Islet of Langerhans (tissue), 1 donor: ENCODE measurements at regions not wholly inside any gene's neighbourhood (a gene's known extent, or its start where the extent isn't known, plus 50 kb on each side); places are given as distances from the start of the nearest gene placed in this dataset.
A peak's percentile ranks its signal among the peaks of the same experiment; 100 is the strongest.
"Not testable (repeated sequence)": the region's sequence is repeated elsewhere in the genome, so short reads cannot be mapped to it uniquely, and the experiment has no call there.

Experiments used
- FAIRE-seq: peaks from one replicate; lab custom pipeline; 2011; peaks lifted over from hg19 to GRCh38; lab: Jason Lieb, UNC

DNA sequence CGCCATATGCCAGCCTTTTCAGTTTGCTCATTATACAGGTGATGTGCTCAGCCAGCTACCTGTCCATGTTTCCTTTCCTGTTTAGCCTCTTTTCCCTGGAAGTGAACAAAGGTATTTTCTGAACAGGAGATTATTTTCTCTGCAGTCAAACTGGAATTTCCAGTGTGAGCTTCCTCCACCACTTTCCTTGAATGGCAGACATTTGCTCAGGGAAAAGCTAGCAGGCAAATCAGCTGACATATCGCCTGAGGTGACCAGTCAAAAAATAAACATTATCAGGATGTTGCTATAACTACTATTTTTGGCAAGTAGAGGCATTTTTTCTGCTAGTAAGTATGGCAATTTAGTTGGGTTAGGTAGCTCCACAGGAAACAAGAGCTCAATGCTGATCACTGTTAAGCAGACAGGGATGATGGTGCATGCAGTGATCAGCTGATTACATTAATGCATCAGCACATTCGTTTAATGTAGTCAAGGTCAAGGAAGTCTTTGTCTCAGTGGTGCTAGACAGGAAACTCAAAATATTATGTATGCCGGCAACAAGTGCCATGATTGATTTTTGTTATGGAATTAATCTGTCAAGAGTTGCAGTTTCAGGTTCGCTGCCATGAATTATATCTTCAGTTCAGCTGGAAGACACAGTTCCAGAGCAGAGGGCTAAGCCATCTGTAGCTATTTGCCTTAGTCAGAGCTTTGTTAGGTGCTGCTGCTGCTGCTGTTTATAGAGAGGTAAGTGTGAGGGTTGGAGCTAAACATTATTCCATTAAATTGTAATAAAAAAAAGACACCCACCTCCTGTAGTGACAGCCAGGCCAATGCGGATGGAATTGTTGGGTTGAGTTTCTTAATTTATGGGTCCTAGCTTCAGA is 179.7 kb upstream of the ST6GALNAC5 start:
- no peak for FAIRE-seq

- no peak for FAIRE-seq
These were observed 176.5 kb upstream of the ST6GALNAC5 start for GRCh38 chr1:76690766-76691165.

GRCh38 chr1:76695535-76695934 is 171.7 kb upstream of the ST6GALNAC5 start:
- no peak for FAIRE-seq

DNA sequence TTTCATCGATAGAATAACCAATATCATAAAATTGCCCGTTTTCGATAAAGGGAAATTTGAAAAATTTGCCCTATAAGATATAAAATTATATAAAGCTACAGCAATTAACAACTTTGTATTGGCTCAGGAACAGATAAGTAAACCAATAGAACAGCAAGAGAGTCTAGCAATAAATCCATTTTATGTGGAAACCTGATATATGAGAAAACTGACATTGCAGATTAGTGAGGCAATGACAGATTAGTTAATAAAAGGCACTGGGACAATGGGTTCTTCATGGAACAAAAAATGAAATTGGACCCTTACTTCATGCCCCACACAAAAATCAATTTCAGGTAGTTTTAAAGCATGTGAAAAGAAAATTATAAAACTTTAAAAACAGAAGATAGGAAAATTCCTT is 169.9 kb upstream of the ST6GALNAC5 start:
- FAIRE-seq: no peak

DNA sequence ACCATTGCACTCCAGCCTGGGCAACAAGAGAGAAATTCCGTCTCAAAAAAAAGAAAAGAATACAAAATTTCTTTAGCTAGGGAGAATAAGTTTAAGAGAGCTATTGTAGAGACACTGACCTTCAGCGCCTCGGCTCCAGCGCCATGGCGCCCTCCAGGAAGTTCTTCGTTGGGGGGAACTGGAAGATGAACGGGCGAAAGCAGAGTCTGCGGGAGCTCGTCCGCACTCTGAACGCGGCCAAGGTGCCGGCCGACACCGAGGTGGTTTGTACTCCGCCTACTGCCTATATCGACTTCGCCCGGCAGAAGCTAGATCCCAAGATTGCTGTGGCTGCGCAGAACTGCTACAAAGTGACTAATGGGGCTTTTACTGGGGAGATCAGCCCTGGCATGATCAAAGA is 167.6 kb upstream of the ST6GALNAC5 start:
- not testable (repeated sequence) for FAIRE-seq

DNA sequence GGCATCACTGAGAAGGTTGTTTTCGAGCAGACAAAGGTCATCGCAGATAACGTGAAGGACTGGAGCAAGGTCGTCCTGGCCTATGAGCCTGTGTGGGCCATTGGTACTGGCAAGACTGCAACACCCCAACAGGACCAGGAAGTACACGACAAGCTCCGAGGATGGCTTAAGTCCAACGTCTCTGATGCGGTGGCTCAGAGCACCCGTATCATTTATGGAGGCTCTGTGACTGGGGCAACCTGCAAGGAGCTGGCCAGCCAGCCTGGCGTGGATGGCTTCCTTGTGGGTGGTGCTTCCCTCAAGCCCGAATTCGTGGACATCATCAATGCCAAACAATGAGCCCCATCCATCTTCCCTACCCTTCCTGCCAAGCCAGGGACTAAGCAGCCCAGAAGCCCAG is 167.1 kb upstream of the ST6GALNAC5 start:
- not testable (repeated sequence) for FAIRE-seq

DNA sequence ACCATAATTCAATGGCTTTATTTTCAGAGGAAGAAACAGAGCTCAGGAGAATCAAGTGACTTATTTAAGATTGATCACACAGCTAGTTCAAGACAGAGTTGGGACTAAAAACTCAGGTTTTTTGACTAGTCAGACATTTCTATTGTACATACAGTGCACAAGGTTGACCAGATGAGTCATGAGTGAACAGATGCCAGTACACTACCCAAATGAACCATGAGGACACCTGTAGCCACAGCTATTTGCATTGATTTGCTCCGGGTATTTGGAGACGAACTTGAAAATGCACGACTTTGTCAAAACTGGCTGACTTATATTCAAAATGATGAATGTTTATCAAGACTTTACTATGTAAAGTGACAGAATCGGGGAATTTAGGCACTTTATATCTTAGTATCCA is 161.7 kb upstream of the ST6GALNAC5 start:
- FAIRE-seq: no peak

DNA sequence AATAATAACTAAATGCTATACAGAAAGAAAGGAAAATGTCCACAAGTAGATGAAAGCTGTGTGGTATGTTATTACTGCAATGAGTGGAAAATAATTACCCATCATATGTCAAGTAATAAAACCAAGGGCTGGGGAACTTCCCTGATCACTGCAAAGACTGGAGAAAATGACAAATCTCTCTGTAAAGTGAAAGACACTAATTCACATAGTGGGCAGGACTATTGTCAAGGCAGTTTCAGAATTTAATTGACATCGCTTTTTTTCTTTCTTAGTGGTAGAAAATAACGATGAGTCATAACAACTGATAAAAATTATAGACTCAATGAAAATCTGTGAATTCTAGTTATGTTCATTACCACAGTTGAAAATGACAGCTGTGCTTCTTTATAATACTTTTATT is 153.7 kb upstream of the ST6GALNAC5 start:
- no peak for FAIRE-seq

- FAIRE-seq: no peak
These were observed 151.8 kb upstream of the ST6GALNAC5 start for GRCh38 chr1:76715474-76715873.

DNA sequence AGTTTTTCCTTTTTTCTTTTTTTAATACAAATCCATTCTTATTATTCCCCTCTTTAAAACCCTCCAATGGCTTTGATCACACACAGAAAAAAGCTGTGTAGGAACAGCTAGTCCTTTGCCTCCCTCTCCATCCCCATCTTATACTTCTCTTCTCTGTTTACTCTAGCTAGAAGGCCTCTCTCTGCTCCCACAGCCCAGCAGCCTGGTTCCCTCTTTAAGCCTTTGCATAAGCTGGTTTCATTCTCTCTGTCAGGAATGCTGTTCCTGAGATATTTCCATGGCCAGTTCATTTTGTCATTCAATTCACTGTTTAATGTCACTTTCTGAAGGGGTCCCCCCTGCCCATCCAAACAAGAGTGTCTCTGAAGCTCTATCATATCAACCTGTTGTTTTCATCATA is 143.3 kb upstream of the ST6GALNAC5 start:
- no peak for FAIRE-seq

DNA sequence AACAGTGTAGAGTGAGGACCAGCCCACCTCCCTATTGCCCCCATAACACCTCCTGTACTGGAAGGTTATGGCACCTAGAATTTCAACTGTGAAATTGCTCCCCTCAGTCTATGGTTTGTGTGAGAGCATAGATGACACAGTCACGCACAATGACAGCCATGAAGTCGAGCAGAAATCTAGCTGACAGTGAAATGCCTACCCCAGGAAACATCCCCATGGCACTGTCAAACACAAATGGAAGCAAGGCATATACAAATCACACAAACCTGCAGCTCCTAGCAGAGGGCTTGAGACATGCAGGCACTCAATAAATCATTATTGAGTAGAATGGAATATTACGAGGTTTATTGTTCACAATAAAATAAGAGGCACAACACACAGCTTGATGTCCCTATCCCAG is 142.5 kb upstream of the ST6GALNAC5 start:
- no peak for FAIRE-seq

DNA sequence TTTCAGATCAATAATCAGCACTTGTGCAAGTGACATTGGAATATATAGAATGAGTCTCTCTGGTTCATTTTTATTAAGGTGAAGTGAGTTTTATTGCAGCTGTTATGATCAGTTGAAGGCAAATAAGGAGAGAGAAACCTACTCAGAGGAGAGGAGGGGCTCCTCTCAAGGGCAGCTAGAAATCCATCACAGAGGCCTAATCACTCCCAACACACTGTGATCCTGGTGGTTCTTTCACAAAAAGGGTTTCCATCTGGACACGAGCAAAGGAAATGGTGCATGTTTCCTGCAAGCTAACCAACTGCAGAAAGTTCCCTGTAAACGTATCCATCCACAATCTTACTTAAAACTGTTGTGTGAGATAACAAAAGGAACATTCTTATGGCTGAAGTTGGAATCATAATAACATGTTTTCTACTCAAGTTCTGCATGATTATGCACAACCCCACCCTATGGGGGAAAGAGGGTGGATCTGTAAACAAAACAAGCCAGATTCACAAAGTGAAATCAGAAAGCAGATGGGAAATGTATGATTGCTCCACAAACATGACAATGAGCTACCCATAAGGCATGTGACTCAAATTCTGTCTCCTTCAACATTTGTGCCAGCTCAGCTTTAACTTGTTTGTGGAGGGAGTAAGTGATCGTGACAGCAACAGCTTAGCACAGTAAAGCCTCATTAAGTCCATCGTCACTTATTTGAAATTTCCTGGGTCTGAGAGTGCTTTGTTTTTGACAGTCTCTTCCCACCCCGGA is 141.2 kb upstream of the ST6GALNAC5 start:
- FAIRE-seq: peak; percentile 60

- no peak for FAIRE-seq
These were observed 139.8 kb upstream of the ST6GALNAC5 start for GRCh38 chr1:76727520-76727919.

- FAIRE-seq: no peak
These were observed 138.1 kb upstream of the ST6GALNAC5 start for GRCh38 chr1:76729142-76729541.

GRCh38 chr1:76730027-76730426 is 137.3 kb upstream of the ST6GALNAC5 start:
- FAIRE-seq: no peak

GRCh38 chr1:76738355-76738754 is 128.9 kb upstream of the ST6GALNAC5 start:
- not testable (repeated sequence) for FAIRE-seq

- FAIRE-seq: not testable (repeated sequence)
These were observed 126.3 kb upstream of the ST6GALNAC5 start for GRCh38 chr1:76740956-76741355.

- FAIRE-seq: no peak
These were observed 122.3 kb upstream of the ST6GALNAC5 start for GRCh38 chr1:76744989-76745388.

DNA sequence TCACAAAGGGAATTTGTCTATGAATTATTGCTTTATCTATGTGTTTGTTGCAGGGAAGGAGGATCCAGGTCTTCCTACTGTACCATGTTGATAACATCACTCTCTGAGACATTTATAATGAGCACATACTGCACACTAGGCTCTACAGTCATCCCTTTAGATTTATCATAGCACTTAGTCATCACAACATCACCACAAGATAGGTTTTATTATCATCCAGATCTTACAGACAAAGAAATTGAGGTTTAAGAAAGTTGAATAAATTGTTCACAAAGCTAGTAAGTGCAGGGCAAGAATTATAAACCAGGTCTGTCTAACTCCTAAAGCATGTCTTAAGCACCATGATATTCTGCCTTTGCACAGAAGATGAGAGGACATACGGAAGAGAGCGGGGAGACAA is 121.1 kb upstream of the ST6GALNAC5 start:
- FAIRE-seq: no peak

DNA sequence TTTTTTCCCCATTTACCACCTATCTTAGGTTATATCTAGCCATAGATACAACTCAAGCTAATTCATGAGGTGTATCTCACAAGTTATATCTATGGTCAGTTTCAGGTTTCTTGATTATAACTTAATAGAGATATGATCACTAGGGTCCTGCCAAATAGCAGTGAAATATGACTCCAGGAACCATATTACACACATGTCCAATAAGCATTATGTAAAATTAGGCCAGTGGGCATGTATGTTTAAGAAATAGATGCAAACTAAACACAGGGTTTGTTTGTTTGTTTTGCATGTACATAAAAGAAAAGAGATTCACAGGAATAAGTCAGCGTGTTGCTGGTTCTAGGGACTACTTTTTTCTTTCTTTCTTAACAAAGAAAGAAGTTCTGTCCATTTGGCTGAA is 112.5 kb upstream of the ST6GALNAC5 start:
- FAIRE-seq: no peak

DNA sequence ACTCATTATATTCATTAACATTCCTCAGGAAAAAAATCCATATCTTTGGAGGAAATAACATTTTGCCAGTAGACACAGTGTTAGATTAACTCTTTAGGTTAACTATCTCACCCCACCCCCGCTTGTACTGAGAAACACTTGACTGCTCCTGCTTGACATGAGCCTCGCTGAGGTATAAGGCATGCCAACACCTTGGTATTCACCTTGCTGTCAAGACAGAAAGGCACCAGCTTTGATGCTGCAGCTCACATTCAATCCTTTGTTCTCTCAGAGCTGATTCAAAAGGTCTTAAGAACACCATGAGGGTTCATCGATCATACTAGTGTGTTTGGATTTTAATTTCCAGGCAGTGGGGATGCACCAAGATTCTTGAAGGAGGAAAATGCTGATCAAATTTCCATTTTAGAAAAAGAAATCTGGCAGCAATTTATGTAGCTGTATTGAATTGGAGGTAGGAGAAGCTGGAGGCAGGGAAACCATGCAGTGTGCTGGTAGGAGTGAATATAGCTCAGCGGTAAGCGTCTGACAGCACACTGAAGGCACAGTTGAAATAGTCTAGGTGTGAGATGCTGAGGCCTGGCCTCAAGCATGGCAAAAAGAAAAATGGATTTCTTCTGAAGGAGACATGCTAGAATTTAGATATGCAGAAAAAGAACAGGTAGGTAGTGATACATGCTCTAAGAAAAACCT is 108.0 kb upstream of the ST6GALNAC5 start:
- no peak for FAIRE-seq

- no peak for FAIRE-seq
These were observed 107.3 kb upstream of the ST6GALNAC5 start for GRCh38 chr1:76759950-76760349.

GRCh38 chr1:76763738-76764137 is 103.5 kb upstream of the ST6GALNAC5 start:
- FAIRE-seq: no peak
